ENCODE measurements at regions not wholly inside any gene's neighbourhood (a gene's known extent, or its start where the extent isn't known, plus 50 kb on each side); places are given as distances from the start of the nearest gene placed in this dataset.

- no peak for DNase-seq (ENCODE audit: low spot score)
These were observed 1078.2 kb upstream of the LRRTM3 start for GRCh38 chr10:65847436-65848230.

GRCh38 chr10:65858841-65859240 lies 1067.0 kb upstream of the LRRTM3 start:
- DNase-seq (ENCODE audit: low spot score), result no peak

- peak; percentile 67 for DNase-seq (ENCODE audit: low spot score)
These were observed 1064.6 kb upstream of the LRRTM3 start for GRCh38 chr10:65861249-65861648.

All from A172 (cell line).